Gastrocnemius medialis (tissue), 4 donors: ENCODE measurements at regions not wholly inside any gene's neighbourhood (a gene's known extent, or its start where the extent isn't known, plus 50 kb on each side); places are given as distances from the start of the nearest gene placed in this dataset.

Experiments
- ATAC-seq, 2 donors: fragments of 150-250 bp; one replicate each; pipeline ENCODE4 v1.9.1; 2016
- DNase-seq, 2 donors: peaks; one replicate each; pipeline ENCODE4 v3.0.0-alpha.2; 2019
- H3K27ac ChIP-seq, 4 donors: fragments of 200-600 bp; sonication (generic); 1 replicate in 1 of 4; 2 replicates in 3 of 4; pipeline ENCODE4 v1.5.1; 2016 to 2018; ENCODE audit warnings: mild to moderate bottlenecking in 2 of 4, moderate library complexity in 1 of 4
- H3K27me3 ChIP-seq, 3 donors: fragments of 200-600 bp; sonication (generic) in 2 of 3; 1 replicate in 1 of 3; 2 replicates in 2 of 3; pipeline versions ENCODE4 v1.5.1 to v1.6.0; 2016 to 2019; ENCODE audit warnings: mild to moderate bottlenecking in 1 of 3, moderate library complexity in 1 of 3
- H3K36me3 ChIP-seq, 2 donors: fragments of 200-600 bp; sonication (generic) in 1 of 2; one replicate each; pipeline ENCODE4 v1.5.1; 2017 to 2018
- H3K4me1 ChIP-seq, 2 donors: fragments of 200-600 bp; sonication (generic) in 1 of 2; one replicate each; pipeline ENCODE4 v1.5.1; 2016 to 2017; ENCODE audit warnings: mild to moderate bottlenecking in 2 of 2
- H3K4me3 ChIP-seq, 4 donors: fragments of 200-600 bp; sonication (generic) in 3 of 4; 1 replicate in 1 of 4; 2 replicates in 3 of 4; pipeline ENCODE4 v1.5.1; 2016 to 2019; ENCODE audit warnings: mild to moderate bottlenecking in 2 of 4
- H3K9me3 ChIP-seq, 3 donors: fragments of 200-600 bp; sonication (generic) in 2 of 3; 1 replicate in 1 of 3; 2 replicates in 2 of 3; pipeline ENCODE4 v1.5.1; 2016 to 2019
- CTCF ChIP-seq, 5 experiments: fragments of 450-650 bp in 3 of 5; fragments of 200-600 bp in 2 of 5; sonication (generic) in 2 of 5; IDR thresholded peaks in 4 of 5; conservative IDR thresholded peaks in 1 of 5; 1 replicate in 4 of 5; 2 replicates in 1 of 5; pipeline ENCODE4 v1.5.1; 2016 to 2019; ENCODE audit warnings: antibody characterized with exemption in 5 of 5, mild to moderate bottlenecking in 3 of 5, moderate library complexity in 3 of 5
- POLR2A ChIP-seq, 2 donors: fragments of 450-650 bp; IDR thresholded peaks; one replicate each; pipeline ENCODE4 v1.6.1; 2017; ENCODE audit warnings: antibody characterized with exemption in 2 of 2, mild to moderate bottlenecking in 2 of 2, moderate library complexity in 2 of 2
- in situ Hi-C, 4 donors: fragments of 200-750 bp; cut with MboI; loops; one replicate each; pipeline versions ENCODE4 v1.15.0 to v1.8.0; 2017; ENCODE audit warnings: low sequenced_read_pairs in 4 of 4
- intact Hi-C: fragments of 100-400 bp; cut with DNase I; formaldehyde crosslinking; loops from one replicate; pipeline ENCODE4 v1.15.1; 2023; ENCODE audit warnings: low total_unique reads

DNA sequence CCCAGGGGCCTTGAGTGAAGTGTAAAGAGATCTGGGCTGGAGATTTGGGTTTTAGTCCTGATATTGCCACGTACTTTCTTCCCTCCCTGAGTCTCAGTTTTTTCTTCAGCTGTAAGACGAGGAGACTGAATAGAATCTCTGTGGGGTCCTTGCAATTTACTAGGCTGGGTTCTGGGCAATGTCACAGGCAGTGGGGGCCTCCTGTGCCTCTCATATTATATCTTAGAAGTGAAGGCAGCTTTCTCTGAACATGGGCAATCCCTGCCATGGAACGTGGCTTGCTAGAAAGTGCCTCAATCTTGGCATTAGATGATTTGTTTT, 62.0 kb upstream of the PTPRJ start:
- H3K4me3 ChIP-seq: no peak overlapping the region
- intact Hi-C loops (no loop called here), in situ Hi-C loops (no loop called here)
- ATAC-seq (no peak), DNase-seq (no peak)
- TF ChIP-seq POLR2A (IDR thresholded peaks at IDR 0.05) (no peak), CTCF (IDR thresholded peaks at IDR 0.05 in 4 of 5, conservative IDR thresholded peaks at IDR 0.05 in 1 of 5) (no peak)
- H3K27ac ChIP-seq: no peak overlapping the region
- no peaks in the 10 kb centered on the region for H3K36me3 ChIP-seq
- H3K9me3 ChIP-seq: no peaks in the 10 kb centered on the region
- H3K4me1 ChIP-seq: no peaks in the 10 kb centered on the region
- H3K27me3 ChIP-seq: no peaks in the 10 kb centered on the region

GRCh38 chr11:47917599-47918369, 62.6 kb upstream of the PTPRJ start:
- Histone ChIP-seq H3K9me3 (no peaks in the 10 kb centered on the region), H3K36me3 (no peaks in the 10 kb centered on the region), H3K4me1 (no peaks in the 10 kb centered on the region), H3K27ac (no peak overlapping the region), H3K27me3 (no peaks in the 10 kb centered on the region), H3K4me3 (no peak overlapping the region)
- ATAC-seq: peak; percentile 68 to 83
- no peak for TF ChIP-seq POLR2A (IDR thresholded peaks at IDR 0.05)
- TF ChIP-seq CTCF (IDR thresholded peaks at IDR 0.05 in 4 of 5, conservative IDR thresholded peaks at IDR 0.05 in 1 of 5): no peak
- in situ Hi-C loops (no loop called here), intact Hi-C loops (no loop called here)
- DNase-seq: peak; percentile 43 to 66

GRCh38 chr11:47916361-47916841, 64.0 kb upstream of the PTPRJ start:
- no peak for TF ChIP-seq CTCF (IDR thresholded peaks at IDR 0.05 in 4 of 5, conservative IDR thresholded peaks at IDR 0.05 in 1 of 5)
- TF ChIP-seq POLR2A (IDR thresholded peaks at IDR 0.05): no peak
- DNase-seq (no peak), ATAC-seq (no peak)
- no peaks in the 10 kb centered on the region for H3K27me3 ChIP-seq
- no peaks in the 10 kb centered on the region for H3K36me3 ChIP-seq
- no peak overlapping the region for H3K27ac ChIP-seq
- no peak overlapping the region for H3K4me3 ChIP-seq
- intact Hi-C loops: no loop called here
- H3K9me3 ChIP-seq: no peaks in the 10 kb centered on the region
- in situ Hi-C loops: no loop called here
- H3K4me1 ChIP-seq: no peaks in the 10 kb centered on the region

GRCh38 chr11:47915783-47916182, 64.6 kb upstream of the PTPRJ start:
- Histone ChIP-seq H3K27me3 (no peaks in the 10 kb centered on the region), H3K4me1 (no peaks in the 10 kb centered on the region), H3K36me3 (no peaks in the 10 kb centered on the region), H3K27ac (no peak overlapping the region), H3K4me3 (no peak overlapping the region), H3K9me3 (no peaks in the 10 kb centered on the region)
- in situ Hi-C loops: no loop called here
- no peak for TF ChIP-seq POLR2A (IDR thresholded peaks at IDR 0.05)
- ATAC-seq (no peak), DNase-seq (no peak)
- intact Hi-C loops: no loop called here

GRCh38 chr11:47915374-47915773, 65.0 kb upstream of the PTPRJ start:
- Histone ChIP-seq H3K4me3 (no peak overlapping the region), H3K9me3 (no peaks in the 10 kb centered on the region), H3K36me3 (no peaks in the 10 kb centered on the region), H3K4me1 (no peaks in the 10 kb centered on the region), H3K27me3 (no peaks in the 10 kb centered on the region), H3K27ac (no peak overlapping the region)
- in situ Hi-C loops: no loop called here
- no peak for DNase-seq
- no peak for ATAC-seq
- intact Hi-C loops: no loop called here
- TF ChIP-seq POLR2A (IDR thresholded peaks at IDR 0.05) (no peak), CTCF (IDR thresholded peaks at IDR 0.05 in 4 of 5, conservative IDR thresholded peaks at IDR 0.05 in 1 of 5) (no peak)
